Fibroblast of the conjunctiva (primary cell): ENCODE measurements at regions not wholly inside any gene's neighbourhood (a gene's known extent, or its start where the extent isn't known, plus 50 kb on each side); places are given as distances from the start of the nearest gene placed in this dataset.
A peak's percentile ranks its signal among the peaks of the same experiment; 100 is the strongest.

Experiments
- DNase-seq: peaks from one replicate; pipeline ENCODE4 v3.0.0-alpha.2; 2010; ENCODE audit warnings: low read depth

- peak; percentile 76 for DNase-seq
Observed at GRCh38 chr7:84492098-84493034, 297.8 kb upstream of the SEMA3A start.

- DNase-seq: peak; percentile 58
Observed at GRCh38 chr7:84490661-84491060, 296.1 kb upstream of the SEMA3A start.

- DNase-seq: no peak
Observed at GRCh38 chr7:84484502-84485079, 290.0 kb upstream of the SEMA3A start.

GRCh38 chr7:84482476-84482875 is 287.9 kb upstream of the SEMA3A start:
- no peak for DNase-seq

GRCh38 chr7:84479059-84479458 is 284.5 kb upstream of the SEMA3A start:
- no peak for DNase-seq

GRCh38 chr7:84477786-84478478 is 283.3 kb upstream of the SEMA3A start:
- no peak for DNase-seq

GRCh38 chr7:84474436-84474835 is 279.8 kb upstream of the SEMA3A start:
- DNase-seq: no peak

GRCh38 chr7:84471576-84471975 is 277.0 kb upstream of the SEMA3A start:
- no peak for DNase-seq

GRCh38 chr7:84469034-84469433 is 274.4 kb upstream of the SEMA3A start:
- no peak for DNase-seq

GRCh38 chr7:84462259-84462658 is 267.7 kb upstream of the SEMA3A start:
- DNase-seq: no peak

- no peak for DNase-seq
Observed at GRCh38 chr7:84461093-84461492, 266.5 kb upstream of the SEMA3A start.

- DNase-seq: peak; percentile 21
Observed at GRCh38 chr7:84455788-84456187, 261.2 kb upstream of the SEMA3A start.

- DNase-seq: no peak
Observed at GRCh38 chr7:84454174-84454959, 259.8 kb upstream of the SEMA3A start.

GRCh38 chr7:84452618-84453017 is 258.0 kb upstream of the SEMA3A start:
- no peak for DNase-seq

- DNase-seq: no peak
Observed at GRCh38 chr7:84450772-84451171, 256.2 kb upstream of the SEMA3A start.

- DNase-seq: no peak
Observed at GRCh38 chr7:84447636-84448293, 253.2 kb upstream of the SEMA3A start.

GRCh38 chr7:84446991-84447480 is 252.4 kb upstream of the SEMA3A start:
- no peak for DNase-seq

GRCh38 chr7:84425702-84426259 is 231.2 kb upstream of the SEMA3A start:
- DNase-seq: no peak

- no peak for DNase-seq
Observed at GRCh38 chr7:84422790-84423189, 228.2 kb upstream of the SEMA3A start.

- DNase-seq: peak; percentile 86
Observed at GRCh38 chr7:84412161-84412969, 217.8 kb upstream of the SEMA3A start.
